Osteocyte (in vitro differentiated cells): ENCODE measurements at regions not wholly inside any gene's neighbourhood (a gene's known extent, or its start where the extent isn't known, plus 50 kb on each side); places are given as distances from the start of the nearest gene placed in this dataset.

Source experiments
- DNase-seq: peaks from one replicate; pipeline ENCODE4 v3.0.0; 2021; ENCODE audit warnings: mixed read lengths; ENCODE audit not compliant: unreplicated experiment; ENCODE audit errors: extremely low spot score
- H3K27ac Mint-ChIP-seq: one replicate; pipeline ENCODE4 v1.8.0; 2021; ENCODE audit warnings: mild to moderate bottlenecking, mixed read lengths; ENCODE audit not compliant: unreplicated experiment
- H3K27me3 Mint-ChIP-seq: one replicate; pipeline ENCODE4 v1.8.0; 2021; ENCODE audit warnings: mixed read lengths; ENCODE audit not compliant: unreplicated experiment
- H3K36me3 Mint-ChIP-seq: one replicate; pipeline ENCODE4 v1.8.0; 2021; ENCODE audit warnings: mixed read lengths; ENCODE audit not compliant: unreplicated experiment
- H3K4me1 Mint-ChIP-seq: one replicate; pipeline ENCODE4 v1.8.0; 2021; ENCODE audit warnings: mixed read lengths; ENCODE audit not compliant: unreplicated experiment
- H3K4me3 Mint-ChIP-seq: one replicate; pipeline ENCODE4 v1.8.0; 2021; ENCODE audit warnings: mild to moderate bottlenecking, moderate library complexity, mixed read lengths; ENCODE audit not compliant: unreplicated experiment
- H3K9me3 Mint-ChIP-seq: one replicate; pipeline ENCODE4 v1.8.0; 2021; ENCODE audit warnings: mixed read lengths; ENCODE audit not compliant: unreplicated experiment
- TF ChIP-seq, protein P1 (sequence below): fragments of 200-600 bp; sonication (generic); IDR thresholded peaks from 2 replicates; pipeline ENCODE4 v1.5.0; 2021; ENCODE audit warnings: antibody characterized with exemption, mild to moderate bottlenecking, moderate library complexity

DNA sequence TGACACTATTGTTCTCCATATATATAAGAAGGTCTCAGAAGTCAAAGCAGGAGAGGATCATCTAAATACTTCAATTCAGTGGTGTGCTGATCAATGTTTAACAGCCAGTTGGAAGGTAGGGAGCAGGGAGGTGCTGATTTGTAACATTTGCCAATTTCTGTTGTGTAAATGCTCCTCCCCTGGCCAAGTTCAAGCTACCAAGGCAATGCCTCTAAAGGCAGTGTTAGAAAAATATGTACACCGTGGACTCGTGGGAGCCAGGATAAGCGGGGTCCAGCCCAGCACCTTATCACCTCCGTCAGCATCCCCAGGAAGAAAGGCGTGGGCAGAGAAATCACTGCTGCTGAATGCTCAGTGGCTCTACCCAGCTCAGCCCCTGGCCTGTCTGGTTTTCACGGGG, 75.3 kb upstream of the COX10 start:
- TF ChIP-seq, protein P1, sequence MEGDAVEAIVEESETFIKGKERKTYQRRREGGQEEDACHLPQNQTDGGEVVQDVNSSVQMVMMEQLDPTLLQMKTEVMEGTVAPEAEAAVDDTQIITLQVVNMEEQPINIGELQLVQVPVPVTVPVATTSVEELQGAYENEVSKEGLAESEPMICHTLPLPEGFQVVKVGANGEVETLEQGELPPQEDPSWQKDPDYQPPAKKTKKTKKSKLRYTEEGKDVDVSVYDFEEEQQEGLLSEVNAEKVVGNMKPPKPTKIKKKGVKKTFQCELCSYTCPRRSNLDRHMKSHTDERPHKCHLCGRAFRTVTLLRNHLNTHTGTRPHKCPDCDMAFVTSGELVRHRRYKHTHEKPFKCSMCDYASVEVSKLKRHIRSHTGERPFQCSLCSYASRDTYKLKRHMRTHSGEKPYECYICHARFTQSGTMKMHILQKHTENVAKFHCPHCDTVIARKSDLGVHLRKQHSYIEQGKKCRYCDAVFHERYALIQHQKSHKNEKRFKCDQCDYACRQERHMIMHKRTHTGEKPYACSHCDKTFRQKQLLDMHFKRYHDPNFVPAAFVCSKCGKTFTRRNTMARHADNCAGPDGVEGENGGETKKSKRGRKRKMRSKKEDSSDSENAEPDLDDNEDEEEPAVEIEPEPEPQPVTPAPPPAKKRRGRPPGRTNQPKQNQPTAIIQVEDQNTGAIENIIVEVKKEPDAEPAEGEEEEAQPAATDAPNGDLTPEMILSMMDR = no peak
- Mint-ChIP-seq H3K4me3 (no peak overlapping the region), H3K36me3 (no peaks in the 10 kb centered on the region), H3K9me3 (no peaks in the 10 kb centered on the region), H3K27ac (no peak overlapping the region), H3K4me1 (peaks cover 12% of the 10 kb centered on the region), H3K27me3 (no peaks in the 10 kb centered on the region)
- no peak for DNase-seq

DNA sequence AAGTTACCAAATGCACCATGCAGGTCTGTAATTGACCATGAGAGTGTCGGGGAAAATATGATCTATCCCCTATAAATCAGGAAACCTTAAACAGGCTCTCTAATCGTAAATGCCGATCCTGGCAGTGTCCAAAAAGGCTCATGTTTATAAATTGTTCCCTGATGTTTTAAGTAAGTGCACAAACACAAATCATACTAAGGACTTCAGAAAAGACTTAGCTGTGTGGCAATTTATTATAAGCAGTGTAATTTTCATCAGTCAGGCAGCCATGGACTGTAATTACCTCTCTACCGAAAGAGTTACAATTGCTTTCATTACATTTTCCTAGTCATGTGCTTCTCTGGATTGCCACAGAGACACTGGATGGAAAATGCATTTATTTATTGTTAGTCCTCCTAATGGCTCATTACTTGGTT, 73.4 kb upstream of the COX10 start:
- TF ChIP-seq, protein P1 = no peak
- no peak for DNase-seq
- Mint-ChIP-seq H3K36me3 (no peaks in the 10 kb centered on the region), H3K4me3 (no peak overlapping the region), H3K27ac (no peak overlapping the region), H3K27me3 (no peaks in the 10 kb centered on the region), H3K9me3 (peaks cover 6% of the 10 kb centered on the region), H3K4me1 (peaks cover 12% of the 10 kb centered on the region)

DNA sequence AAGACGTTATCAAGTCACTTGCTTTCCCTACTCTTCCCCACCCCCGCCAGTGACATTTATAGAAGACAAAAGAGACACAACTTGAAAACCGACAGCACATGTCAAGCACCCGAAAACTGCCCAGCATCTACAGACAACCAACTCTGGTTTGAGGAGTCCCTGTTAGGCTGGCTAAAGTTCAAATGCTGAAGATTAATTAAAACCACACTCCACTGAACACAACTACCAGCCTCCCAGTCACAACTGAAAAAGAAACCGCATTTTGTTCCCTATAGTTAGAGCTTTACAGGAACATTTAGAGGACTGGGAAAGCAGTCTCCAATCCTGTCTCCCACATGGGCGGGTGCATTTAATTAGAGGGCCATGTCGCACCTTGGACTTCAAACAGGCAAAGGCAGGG, 73.0 kb upstream of the COX10 start:
- H3K4me3 Mint-ChIP-seq = no peak overlapping the region

DNA sequence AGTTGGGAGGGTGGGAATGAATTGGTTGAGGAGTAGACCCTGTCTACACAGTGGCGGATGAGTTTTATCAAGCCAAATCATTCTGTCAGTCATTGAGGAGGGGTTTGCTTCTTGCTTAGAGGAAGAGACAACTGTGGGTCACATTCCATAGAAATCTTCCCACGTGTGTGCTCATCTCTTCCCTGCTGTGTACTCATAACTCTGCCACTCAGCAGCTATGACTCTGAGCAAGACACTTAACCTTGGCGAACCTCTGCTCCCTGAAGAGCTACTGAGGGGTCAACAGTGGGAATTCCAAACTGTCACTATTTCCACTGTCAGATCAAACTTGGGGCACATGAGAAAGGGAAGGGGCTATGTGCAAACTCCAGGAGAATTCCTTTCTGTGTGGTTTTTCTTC, 72.6 kb upstream of the COX10 start:
- Mint-ChIP-seq H3K27ac (no peak overlapping the region), H3K36me3 (no peaks in the 10 kb centered on the region), H3K4me1 (peaks cover 12% of the 10 kb centered on the region), H3K9me3 (peaks cover 9% of the 10 kb centered on the region), H3K27me3 (no peaks in the 10 kb centered on the region), H3K4me3 (no peak overlapping the region)
- DNase-seq = no peak
- TF ChIP-seq, protein P1 = no peak

More for the DNA sequence above, 73.0 kb upstream of the COX10 start:
- TF ChIP-seq, protein P1 = no peak
- Mint-ChIP-seq H3K27ac (no peak overlapping the region), H3K36me3 (no peaks in the 10 kb centered on the region), H3K9me3 (peaks cover 9% of the 10 kb centered on the region), H3K4me1 (peaks cover 12% of the 10 kb centered on the region), H3K27me3 (no peaks in the 10 kb centered on the region)
- no peak for DNase-seq

DNA sequence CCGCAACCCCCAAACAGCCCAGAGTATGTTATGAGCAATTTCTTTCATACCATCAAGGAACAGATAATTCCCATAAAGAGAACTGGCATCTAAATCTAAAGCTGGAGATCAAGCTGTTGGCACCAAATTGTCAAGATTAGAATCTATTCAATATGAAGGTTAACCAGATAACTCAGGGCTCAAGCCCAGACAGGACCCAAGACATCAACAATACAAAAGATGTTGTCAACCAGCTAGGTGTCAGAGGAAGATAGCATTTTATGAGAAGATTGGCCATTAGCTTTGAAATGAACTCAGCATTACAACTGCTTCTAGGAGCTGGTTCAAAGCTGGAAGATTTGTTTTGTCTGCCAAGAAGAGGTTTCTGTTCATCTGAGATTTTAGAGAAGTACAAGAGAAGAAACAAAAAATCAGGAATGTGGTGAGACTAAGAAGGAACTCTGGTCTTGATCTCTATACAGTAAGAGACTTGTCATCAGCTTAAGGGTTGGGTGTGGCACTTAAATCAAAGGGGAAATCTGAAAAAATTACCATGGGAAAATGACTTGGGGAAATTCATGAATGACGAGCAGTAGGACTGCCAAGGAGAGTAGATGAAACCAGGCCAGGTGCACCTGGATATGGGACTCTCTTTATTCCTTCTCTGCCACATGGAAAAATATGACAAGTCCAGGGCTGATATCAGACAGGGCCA, 64.2 kb upstream of the COX10 start:
- H3K36me3 Mint-ChIP-seq = no peaks in the 10 kb centered on the region
- no peak for DNase-seq
- peaks cover 19% of the 10 kb centered on the region for H3K9me3 Mint-ChIP-seq
- H3K4me3 Mint-ChIP-seq = no peak overlapping the region
- TF ChIP-seq, protein P1 = no peak
- H3K27ac Mint-ChIP-seq = no peak overlapping the region
- no peaks in the 10 kb centered on the region for H3K27me3 Mint-ChIP-seq
- no peaks in the 10 kb centered on the region for H3K4me1 Mint-ChIP-seq
